Inflammatory macrophage treated with lipopolysaccharide for 1 hour (primary cell): ENCODE measurements at regions not wholly inside any gene's neighbourhood (a gene's known extent, or its start where the extent isn't known, plus 50 kb on each side); places are given as distances from the start of the nearest gene placed in this dataset.

Source experiments
- DNase-seq, 2 donors: peaks; one replicate each; pipeline ENCODE4 v3.0.0-alpha.2; 2020 to 2022

DNA sequence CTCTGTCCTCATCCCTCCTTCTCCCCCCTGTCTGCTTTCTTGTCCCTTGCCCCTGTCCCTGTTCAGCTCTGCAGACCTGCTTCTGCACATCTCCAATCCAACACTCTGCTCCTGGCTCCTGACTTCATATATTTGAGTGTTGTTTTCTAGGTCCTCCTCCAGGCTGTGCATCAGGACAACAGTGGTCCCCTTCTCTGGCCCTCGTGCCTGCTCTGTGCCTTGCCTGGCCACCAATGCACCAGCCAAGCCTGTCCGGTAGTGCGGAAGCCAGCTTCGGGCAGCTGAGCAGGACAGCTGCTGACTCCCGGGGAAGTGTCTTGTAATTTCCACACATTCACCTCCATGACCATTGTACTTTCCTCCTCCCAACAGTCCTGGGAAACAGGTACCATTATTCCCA is 203.4 kb upstream of the RAB4A start:
- no peak for DNase-seq

DNA sequence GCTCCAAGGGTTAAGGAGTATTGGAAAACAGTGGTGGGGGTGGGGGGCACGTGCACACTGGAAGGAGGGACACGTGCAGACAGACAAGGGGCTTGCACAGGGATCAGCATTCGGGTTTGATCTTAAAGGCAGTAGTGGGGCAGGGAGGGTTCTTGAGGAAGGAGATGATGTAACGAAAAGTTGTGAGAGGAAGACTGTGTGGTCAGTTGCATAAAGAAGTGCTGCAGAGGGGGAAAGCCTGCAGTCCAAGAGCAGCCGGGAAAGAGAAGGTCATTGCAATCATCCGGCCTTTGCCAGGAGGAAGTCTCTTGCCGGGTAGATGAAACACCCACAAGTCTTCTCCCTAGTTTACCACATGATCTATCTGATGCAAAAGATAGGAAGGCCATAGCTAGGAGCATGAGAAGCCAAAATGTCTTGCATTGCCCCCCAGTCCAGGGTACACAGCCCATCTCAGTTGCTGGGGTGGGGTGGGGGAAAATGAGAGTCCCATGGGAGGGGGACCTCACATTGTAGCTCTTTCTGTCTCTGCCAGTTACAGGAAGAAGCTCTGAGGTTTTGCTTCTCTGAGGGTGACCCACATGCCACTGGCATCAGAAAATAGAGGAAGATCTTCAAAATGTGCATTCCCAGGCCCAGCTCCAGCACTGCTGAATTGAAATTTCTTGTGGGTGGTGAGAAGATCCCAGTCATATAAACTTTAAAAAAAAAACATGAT is 202.5 kb upstream of the RAB4A start:
- peak; percentile 89 to 97 for DNase-seq

DNA sequence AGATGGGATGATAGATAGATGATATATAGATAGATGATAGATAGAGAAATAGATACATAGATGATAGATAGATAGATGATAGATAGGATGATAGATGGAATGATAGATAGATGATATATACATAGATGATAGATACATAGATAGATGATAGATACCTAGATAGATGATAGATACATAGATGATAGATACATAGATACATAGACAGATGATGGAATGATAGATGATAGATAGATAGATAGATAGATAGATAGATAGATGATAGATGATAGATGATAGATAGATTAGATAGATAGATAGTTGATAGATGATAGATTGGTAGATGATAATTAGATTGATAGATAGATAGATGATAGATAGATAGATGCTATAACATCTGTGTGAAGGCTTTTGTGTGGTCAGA is 201.7 kb upstream of the RAB4A start:
- DNase-seq: no peak

DNA sequence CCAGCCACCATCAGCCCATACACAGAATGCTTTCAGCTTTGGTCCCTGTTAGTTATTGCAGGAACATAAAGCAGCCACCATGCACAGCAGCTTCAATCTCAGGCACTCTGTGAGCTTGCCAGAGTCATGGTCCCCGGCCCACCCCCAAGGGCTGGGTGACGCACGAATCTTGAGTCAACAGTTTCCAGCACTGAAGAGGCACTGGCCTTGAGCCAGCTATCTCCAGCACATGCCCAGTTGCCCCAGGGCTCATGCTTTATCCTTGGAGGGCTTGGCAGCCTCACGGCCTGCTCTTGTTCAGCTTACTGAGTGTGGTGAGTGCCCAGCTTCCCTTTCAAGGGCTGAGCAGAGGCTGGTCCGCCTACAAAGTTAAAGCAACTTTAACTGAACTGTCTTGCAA is 200.7 kb upstream of the RAB4A start:
- DNase-seq: peak; percentile 58 to 61

DNA sequence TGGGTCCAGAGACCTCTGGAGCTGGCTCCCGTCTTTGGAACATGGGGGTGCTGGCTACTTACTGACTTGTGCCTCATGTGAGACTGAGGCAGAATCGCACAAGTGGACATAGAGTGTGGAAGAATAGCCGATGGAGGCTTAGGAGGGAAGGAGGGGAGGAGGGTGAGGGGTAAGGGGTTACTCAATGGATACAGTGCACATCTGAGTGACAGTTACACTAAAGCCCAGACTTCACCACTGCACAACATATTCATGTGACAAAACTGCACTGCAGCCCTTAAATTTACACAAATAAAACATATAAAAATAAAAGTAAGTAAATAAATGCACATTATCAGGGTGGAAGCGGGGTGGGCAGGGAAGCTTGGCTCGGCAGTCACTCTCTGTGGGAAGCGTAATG is 197.7 kb upstream of the RAB4A start:
- no peak for DNase-seq

DNA sequence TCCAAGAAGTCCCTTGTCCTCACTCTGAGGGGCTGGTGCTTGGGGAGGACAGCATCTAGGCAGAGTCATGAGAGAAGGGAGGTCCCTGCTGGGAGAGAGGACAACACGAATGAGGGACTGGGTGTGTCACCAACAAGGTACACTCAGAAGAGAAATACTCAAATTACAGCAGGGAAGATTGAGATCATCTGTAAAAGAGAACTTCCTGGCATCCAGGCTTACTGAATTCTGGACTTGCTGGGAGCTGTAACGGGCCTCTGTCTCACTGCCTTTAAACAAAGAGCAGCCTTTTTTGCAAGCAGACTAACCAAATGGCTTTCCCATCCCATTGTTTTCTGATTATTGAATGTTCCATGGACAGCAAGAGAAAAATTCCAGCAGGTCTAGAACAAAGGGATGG is 195.7 kb upstream of the RAB4A start:
- no peak for DNase-seq

DNA sequence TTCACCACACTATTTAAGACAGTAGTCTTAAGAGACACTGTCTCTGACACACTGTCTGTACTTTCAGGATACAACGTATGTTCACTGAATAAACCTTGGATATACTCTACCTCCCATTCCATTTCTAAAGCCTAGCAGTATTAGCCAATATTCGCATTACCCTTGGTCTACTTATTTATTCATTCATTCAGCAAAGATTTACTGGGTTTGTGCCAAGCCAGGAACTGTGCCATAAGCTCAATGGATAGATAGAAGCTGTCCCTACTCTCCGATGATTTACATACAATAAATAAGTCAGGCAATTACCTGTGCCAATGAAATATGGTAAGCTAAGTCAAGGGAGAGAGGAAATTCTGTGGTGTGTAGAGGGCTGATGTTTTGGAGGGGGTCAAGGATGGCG is 195.2 kb upstream of the RAB4A start:
- DNase-seq: no peak

DNA sequence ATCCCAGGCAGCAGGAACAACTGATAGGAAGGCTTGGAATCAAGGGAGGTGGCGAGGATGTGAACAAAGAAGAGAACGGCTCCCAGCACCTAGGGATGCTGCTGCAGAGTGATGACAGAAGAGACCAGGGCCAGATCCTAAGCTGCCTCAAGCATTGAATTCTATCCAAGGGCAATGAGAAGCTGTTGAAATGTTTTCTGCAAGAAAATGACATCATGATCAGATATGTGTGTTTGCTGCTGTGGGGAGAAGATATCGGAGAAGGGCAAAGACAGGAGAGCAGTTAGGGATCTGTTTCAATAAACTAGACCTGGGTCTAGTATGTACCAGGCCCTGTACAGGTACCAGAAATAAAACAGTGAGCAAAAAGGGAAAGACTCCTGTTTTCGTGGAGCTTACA is 194.7 kb upstream of the RAB4A start:
- DNase-seq: no peak

DNA sequence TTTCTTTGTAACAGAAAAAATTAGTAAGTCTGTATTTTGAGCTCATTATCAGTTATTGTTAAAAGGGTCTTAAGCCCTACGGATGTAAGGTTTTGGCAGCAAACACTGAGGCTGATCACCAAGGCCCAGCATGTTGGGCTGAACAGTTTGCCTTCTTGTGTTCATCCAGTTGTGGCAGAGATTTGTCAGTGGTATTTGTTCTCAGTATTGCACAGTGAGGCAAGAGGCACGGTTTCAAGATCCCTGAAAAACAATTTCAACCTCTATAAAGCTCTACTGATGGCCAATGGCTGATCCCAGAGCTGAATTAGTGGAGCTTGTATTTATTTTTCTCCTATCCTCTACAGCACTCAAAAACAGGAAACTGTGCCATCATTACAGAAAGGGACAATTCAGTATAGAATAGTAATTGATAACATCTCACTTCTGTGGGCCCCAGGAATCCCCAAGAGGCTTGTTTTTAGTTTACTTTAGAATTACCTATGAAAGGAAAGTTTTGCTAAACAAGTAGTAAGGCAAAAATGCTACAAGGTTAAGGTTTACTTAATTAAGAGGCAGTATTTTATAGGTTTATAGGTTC is 191.8 kb upstream of the RAB4A start:
- no peak for DNase-seq

DNA sequence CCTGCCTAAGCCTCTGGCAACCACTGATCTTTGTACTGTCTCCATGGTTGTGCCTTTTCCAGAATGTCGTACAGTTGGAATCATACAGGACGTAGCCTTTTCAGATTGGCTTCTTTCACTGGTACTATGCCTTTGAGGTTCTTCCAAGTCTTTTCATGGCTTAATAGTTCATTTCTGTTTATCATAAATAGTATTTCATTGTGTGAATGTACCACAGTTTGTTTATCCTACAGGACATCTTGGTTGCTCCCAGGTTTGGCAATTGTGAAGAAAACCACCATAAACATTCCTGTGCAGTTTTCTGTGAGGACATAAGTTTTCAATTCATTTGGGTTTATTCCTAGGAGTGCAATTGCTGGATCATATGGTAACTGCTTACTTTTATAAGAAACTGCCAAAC is 190.6 kb upstream of the RAB4A start:
- DNase-seq: no peak

DNA sequence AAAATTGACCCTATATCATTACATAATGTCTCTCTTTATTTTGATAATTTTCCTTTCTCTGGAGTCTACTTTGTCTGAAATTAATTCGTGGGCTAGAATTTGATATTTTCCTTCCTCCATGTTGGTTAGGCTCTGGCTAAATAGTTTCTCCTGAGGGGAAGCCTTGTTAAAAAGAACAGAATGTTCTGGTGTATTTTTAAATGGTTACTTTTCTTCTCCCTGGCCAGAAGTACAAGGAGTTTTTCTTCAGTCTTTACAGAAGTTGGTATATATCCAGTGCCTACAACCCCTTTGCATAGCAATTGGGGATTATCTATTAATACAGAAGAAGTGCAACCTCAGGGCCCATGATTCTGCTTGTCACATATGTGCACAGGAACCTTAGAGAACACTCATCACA is 185.6 kb upstream of the RAB4A start:
- DNase-seq: no peak

DNA sequence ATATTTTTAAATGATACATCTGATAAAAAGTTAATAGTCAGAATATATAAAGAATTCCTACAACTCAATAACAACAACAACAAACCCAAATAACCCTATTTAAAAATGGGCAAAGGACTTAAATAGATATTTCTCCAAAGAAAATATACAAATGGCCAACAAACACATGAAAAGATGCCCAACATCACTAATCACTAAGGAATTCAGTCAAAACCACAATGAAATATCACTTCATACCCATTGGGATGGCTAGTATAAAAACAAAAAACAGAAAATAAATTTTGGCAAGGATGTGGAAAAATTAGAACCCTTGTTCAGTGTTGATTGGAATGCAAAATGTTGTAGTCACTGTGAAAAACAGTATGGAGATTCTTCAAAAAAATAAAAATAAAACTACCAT is 184.8 kb upstream of the RAB4A start:
- no peak for DNase-seq

DNA sequence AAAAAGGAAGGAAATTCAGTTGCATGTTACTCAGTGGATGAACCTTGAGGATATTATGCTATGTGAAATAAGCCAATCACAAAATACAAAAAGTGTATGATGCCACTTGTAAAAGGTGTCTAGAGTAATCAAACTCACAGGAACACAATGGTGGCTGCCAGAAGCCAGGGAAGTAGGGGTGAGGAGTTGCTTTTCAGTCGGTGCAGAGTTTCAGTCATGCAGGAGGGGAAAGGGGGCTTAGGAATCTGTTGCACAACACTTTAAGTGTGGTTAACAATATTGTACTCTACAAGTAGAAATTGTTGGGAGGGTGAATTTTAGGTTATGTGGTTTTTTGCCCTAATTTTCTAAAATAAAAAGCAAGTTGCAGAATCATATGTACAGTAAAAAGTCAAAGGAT is 184.2 kb upstream of the RAB4A start:
- no peak for DNase-seq

DNA sequence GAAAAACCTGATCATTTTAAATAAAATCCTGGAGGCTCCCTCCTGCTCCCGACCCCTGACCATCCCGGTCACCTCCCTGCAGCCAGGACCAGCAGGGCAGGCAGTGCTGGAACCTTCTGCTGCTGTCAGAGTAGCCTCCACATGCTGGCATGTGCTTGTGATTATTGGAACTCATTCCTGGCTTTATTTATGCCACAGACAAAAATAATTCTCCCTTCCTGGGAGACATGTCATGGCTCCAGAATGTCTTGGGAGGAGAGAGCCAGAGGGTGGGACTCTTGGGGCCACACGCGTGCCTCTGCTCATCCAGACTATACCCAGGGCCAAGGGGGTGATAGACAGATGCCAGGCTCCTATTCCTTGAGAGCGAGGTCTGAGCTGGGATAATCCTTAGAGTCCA is 183.6 kb upstream of the RAB4A start:
- no peak for DNase-seq

DNA sequence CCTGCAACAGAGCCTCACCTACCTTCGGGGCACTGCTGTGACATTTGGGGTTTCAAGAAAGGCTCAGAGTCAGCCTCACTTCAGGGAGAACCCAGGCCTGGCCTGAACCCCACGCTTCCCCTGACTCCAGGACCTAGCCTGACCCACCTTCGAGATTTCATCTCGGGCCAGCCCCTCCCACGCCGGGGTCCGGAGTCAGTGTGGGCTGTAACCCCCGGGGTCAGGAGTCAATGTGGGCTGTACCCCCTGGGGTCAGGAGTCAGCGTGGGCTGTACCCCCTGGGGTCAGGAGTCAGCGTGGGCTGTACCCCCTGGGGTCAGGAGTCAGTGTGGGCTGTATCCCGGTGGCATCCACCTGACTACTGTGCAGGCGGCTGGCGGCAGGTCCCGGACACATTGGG is 183.0 kb upstream of the RAB4A start:
- DNase-seq: no peak

DNA sequence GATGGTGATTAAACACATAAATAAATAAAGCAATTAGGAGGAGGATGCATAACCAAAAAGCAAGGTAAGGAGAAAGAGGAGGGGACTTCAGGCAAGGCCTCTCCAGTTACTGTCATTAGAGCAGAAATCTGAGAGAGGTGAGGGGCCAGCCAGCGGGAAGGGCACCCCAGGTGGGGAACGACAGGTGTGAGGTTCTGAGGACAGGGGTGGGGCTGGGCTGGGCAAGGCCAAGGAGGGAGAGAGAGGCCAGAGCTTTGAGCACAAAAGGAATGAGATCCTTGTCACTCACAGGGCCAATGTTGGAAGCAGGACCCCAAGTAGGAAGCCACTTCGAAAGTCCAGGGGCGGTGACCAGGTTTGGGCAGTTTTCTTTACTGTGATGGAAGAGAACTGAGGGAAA is 182.2 kb upstream of the RAB4A start:
- no peak for DNase-seq

DNA sequence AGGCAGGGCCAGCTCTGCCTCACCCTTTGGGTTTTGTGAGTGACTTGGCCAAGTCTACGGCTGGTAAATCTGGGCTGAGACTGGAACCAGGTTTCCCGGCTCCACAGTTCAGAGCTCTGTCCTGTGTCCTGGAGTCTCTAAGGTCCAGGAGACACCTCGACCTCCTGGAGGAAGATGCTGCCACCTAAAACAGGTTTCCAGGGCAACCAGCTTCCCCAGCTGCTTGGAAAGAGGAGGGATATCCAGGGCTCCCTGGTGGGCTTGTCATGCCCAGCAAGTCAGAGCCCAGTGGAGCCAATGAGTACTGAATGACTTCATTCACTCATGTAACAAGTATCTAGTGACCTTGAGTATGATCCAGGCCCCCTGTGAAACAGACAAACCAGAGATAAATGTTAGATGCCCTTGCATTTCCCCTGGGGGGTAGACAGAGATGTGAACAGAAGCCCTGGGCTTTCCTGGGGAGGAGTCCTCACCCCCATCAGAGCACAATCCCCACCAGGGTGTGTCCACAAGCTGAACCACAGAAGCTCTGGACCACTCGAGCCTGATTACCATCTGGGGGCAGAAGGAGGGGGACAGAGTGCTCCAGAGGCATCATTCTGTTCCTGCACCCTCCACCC is 181.2 kb upstream of the RAB4A start:
- DNase-seq: no peak

DNA sequence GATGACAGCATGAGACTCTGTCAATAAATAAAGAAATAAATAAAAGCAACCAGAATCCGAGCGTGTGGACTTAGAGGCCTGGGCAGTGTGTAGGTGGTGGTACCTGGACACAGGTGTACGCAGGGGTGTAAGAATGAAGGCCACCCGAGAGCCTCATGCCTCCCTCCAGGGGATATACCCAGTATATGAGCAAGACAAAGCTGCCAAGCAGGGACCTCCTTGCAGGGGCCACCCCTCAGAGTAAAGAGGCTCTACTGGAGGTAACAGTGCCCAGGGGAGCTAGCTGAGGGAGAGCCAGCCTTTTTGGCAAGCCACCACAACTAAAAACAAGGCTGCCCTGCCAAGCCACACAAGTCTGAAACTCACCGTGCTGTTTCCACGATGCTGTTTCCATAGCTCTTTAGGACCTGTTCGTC is 179.2 kb upstream of the RAB4A start:
- no peak for DNase-seq

DNA sequence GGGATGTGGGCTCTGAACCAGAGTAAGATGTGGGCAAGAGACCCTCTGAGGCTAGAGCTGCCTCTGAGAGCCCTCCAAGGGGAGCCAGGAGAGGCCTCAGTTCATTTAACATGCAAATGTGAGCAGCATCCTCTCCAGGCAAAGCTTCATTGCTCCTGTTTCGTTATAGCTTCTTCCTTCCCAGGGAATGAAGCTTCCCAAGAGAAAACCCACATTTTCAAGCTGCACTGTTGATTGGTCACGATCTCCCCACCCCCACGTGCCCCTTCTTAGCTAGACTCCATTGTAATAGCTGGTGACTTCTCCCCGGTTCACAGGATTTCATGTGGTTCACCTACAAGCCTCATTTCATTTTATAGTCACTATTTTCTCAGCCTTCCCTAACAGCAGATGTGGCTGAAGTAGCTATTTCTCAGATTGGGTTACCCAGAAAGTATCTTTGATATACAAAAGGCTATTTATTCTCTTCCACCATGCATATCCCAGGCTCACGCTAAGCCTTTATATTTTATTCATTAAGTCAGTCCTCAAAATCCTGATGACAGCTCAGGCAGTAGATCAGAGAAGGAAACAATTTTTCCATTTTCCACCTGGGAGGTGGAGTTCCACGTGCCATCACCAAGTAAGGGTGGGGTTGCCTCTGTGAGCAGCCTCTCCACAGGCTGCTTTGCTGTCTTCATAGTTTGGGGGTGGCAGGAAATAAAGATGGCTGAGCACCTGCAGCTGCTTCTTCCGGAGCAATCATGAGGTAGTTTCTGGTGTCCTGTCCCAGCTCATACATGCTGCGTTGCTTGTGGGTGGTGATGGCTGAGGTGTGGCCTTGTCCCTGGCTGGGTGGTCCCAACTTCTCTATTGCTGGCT is 178.3 kb upstream of the RAB4A start:
- DNase-seq: no peak

DNA sequence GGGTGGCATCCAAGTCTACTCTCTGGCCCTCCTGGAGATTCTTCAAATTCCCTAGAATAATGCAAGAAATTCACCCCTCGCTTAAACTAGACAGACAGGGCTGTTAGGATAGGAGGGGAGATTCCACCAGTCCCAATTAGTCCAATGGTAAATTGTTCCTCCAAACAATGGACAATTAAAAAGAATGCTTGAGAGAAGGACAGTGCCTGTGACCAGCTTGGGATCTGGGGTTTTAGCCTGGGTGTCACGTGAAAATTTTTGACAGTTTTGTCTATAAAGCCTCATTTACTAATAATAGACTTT is 177.7 kb upstream of the RAB4A start:
- no peak for DNase-seq

DNA sequence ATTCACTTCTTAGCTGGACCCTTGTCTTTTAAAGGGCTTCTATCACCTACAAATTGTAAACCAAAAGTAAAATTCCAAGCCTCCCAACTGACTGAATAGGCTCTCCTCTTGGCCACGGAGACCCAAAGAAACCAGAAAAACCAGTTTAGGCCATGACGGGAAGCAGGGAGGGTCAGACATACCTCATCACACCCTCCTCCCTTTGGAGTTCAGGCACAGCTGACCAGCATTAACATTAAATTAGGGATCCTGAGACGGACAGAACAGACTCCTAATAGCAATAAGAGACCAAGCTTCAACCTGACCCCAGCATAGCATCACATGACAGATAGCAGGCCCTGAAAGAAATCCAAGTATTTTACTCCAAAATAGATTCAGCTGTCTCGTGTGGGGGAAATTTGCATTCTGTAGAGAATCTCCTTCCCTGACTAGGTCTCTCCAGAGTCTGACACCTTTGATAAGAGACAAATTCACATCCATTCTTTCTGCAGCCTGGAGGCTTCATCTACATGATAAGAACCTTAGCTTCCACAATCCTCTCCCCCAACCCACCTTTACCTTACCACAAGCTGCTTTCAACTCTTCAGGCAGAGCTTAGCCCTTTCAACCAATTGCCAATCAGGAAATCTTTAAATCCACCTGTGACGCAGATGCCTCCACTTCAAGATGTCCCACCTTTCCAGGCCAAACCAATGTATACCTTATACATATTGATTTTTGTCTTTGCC is 177.1 kb upstream of the RAB4A start:
- DNase-seq: no peak

DNA sequence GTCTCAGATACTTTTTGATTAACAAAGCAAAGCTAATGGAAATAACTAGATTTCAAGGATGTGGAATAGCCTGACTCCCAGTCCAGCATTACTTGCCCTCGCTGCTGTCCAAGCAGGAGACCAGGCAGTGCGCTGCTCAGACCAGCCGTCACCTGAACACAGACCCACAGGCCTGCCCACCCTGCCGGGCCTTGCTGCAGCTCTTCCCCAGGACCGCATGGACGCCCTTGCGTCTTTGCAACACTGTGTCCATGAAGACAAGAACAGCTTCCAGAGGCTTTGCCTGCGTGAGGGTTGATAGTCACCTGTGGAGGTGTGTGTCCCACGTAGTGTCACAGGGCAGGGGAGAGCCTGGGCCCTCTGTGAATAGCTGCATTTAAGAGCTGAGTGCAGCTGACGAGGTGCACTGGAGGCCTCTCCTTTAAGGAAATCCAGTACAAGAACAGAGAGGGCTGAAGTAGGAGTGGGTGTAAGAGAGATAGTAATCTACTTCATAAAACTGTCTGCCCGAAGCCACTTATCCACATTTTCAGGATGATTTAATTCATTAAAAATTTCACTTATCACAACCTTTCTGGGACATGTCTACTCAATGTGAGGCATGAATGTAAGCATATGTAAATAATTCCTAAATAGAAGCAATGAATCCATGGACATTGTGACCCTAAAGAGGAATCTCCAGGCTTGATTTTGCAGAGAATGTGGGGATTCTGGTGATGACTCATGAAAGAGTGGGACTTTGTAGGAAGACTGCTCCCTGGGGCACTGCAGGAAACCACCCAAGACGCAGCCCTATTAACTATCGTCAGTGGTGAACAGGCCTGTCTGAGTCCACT is 176.2 kb upstream of the RAB4A start:
- DNase-seq: peak; percentile 32 to 74
